ENCODE measurements at regions not wholly inside any gene's neighbourhood (a gene's known extent, or its start where the extent isn't known, plus 50 kb on each side); places are given as distances from the start of the nearest gene placed in this dataset.
"Not testable (repeated sequence)": the region's sequence is repeated elsewhere in the genome, so short reads cannot be mapped to it uniquely, and the experiment has no call there.

DNA sequence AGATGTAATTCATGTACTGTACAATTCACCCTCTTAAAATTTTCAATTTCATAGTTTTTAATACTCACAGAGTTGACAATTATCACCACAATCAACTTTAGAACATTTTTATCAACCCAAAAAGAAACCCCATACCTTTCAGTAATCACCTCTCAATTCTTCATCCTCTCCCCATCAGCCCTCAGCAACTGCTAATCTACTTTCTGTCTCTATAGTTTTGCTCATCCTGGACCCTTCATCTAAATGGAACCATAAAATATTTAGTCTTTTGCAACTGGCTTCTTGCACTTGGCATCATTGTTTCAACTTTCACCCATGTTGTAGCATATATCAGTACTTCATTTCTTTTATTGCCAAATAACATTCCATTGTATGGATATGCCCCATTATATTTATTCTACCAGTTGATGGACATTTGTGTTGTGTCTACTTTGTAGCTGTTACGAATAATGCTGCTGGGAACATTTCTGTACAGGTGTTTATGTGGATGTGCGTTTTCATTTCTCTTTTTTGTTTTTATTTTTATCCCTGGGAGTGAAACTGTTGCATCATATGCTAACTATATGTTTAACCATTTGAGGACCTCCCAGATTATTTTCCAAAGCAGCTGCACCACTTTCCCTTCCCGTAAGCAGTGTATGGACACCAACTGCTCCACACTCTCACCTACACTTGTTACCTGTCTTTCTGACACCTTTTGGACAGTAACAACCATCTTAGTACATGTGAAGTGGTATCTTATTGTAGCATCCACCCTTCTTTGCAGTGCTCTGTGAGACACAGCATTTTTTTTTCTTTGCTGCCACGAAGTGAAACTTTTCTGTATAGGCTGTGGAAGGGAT, 65.4 kb upstream of the APBB1IP start:
- no peak overlapping the region for H3K27ac Mint-ChIP-seq
- no peak for DNase-seq (ENCODE audit: low spot score, unreplicated experiment)
- no peaks in the 10 kb centered on the region for H3K4me1 Mint-ChIP-seq (ENCODE audit: low read depth)
- peaks cover 6% of the 10 kb centered on the region for H3K9me3 Mint-ChIP-seq (ENCODE audit: low read depth)
- no peaks in the 10 kb centered on the region for H3K36me3 Mint-ChIP-seq (ENCODE audit: insufficient read depth)
- H3K27me3 Mint-ChIP-seq, result peaks cover 3% of the 10 kb centered on the region
- no peak overlapping the region for H3K4me3 Mint-ChIP-seq (ENCODE audit: low read depth)
- TF ChIP-seq, protein P1, sequence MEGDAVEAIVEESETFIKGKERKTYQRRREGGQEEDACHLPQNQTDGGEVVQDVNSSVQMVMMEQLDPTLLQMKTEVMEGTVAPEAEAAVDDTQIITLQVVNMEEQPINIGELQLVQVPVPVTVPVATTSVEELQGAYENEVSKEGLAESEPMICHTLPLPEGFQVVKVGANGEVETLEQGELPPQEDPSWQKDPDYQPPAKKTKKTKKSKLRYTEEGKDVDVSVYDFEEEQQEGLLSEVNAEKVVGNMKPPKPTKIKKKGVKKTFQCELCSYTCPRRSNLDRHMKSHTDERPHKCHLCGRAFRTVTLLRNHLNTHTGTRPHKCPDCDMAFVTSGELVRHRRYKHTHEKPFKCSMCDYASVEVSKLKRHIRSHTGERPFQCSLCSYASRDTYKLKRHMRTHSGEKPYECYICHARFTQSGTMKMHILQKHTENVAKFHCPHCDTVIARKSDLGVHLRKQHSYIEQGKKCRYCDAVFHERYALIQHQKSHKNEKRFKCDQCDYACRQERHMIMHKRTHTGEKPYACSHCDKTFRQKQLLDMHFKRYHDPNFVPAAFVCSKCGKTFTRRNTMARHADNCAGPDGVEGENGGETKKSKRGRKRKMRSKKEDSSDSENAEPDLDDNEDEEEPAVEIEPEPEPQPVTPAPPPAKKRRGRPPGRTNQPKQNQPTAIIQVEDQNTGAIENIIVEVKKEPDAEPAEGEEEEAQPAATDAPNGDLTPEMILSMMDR (IDR thresholded peaks at IDR 0.05; ENCODE audit: unreplicated experiment), result no peak

DNA sequence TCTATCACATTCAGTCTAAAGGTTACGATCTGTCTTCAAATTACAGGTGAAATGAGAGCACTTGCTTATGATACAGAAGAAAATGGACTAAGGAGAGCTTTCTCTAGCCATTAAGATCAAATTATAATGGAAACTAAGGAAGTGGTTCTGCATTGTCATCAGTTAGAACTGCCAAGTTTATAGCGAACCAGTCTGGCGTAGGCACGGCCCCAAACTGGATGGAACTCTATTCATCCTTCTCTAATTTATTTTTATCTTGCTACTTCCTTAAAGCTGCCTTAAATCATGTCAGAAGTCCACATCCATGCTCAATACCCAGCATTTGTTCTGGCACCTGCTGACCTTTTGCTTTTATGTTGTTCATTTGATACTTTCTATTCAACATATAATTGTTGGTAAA, 63.7 kb upstream of the APBB1IP start:
- TF ChIP-seq, protein P1 (IDR thresholded peaks at IDR 0.05; ENCODE audit: unreplicated experiment), result no peak
- Mint-ChIP-seq H3K9me3 (ENCODE audit: low read depth) (peaks cover 6% of the 10 kb centered on the region), H3K4me3 (ENCODE audit: low read depth) (no peak overlapping the region), H3K4me1 (ENCODE audit: low read depth) (no peaks in the 10 kb centered on the region), H3K27ac (no peak overlapping the region), H3K27me3 (peaks cover 3% of the 10 kb centered on the region), H3K36me3 (ENCODE audit: insufficient read depth) (no peaks in the 10 kb centered on the region)
- DNase-seq (ENCODE audit: low spot score, unreplicated experiment), result no peak

DNA sequence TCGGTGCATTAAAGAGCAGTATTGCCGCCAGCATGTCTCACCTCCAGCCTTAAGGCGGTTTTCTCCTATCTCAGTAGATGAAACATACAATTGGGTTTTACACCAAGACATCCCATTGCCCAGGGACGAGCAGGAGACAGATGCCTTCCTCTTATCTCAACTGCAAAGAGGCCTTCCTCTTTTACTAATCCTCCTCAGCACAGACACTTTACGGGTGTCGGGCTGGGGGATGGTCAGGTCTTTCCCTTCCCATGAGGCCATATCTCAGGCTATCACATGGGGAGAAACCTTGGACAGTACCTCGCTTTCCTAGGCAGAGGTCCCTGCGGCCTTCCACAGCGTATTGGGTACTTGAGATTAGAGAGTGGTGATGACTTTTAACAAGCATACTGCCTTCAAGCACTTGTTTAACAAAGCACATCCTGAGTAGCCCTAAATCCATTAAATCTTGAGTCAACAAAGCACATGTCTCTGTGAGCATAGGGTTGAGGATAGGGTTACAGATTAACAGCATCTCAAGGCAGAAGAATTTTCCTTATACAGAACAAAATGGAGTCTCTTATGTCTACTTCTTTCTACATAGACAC, 60.8 kb upstream of the APBB1IP start:
- not testable (repeated sequence) for H3K4me1 Mint-ChIP-seq (ENCODE audit: low read depth); H3K4me3 Mint-ChIP-seq (ENCODE audit: low read depth); DNase-seq (ENCODE audit: low spot score, unreplicated experiment); H3K27ac Mint-ChIP-seq; H3K9me3 Mint-ChIP-seq (ENCODE audit: low read depth); H3K36me3 Mint-ChIP-seq (ENCODE audit: insufficient read depth); H3K27me3 Mint-ChIP-seq

DNA sequence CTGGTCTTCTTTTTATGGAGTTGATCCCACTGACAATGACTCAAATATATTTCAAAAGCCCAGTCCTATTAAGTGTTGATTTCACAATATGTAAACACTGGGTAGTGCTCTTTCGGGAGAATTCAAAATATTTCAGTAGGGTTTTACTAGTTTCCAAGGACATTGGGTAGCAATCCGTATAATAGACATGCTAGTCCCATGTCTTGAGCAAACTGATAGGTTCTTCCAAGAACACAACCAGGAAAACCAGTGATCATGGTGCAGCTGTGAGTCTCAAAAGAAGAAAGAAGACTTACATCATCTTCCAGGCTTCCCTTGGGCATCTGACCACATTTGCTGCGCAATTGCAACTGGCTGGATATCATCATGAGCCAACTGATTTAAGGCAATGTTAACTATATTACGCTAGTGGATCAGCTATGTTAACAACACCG, 59.3 kb upstream of the APBB1IP start:
- Mint-ChIP-seq H3K4me3 (ENCODE audit: low read depth) (no peak overlapping the region), H3K36me3 (ENCODE audit: insufficient read depth) (no peaks in the 10 kb centered on the region), H3K27me3 (peaks cover 3% of the 10 kb centered on the region), H3K4me1 (ENCODE audit: low read depth) (no peaks in the 10 kb centered on the region), H3K9me3 (ENCODE audit: low read depth) (peaks cover 6% of the 10 kb centered on the region), H3K27ac (no peak overlapping the region)
- DNase-seq (ENCODE audit: low spot score, unreplicated experiment), result no peak
- TF ChIP-seq, protein P1 (IDR thresholded peaks at IDR 0.05; ENCODE audit: unreplicated experiment), result no peak

DNA sequence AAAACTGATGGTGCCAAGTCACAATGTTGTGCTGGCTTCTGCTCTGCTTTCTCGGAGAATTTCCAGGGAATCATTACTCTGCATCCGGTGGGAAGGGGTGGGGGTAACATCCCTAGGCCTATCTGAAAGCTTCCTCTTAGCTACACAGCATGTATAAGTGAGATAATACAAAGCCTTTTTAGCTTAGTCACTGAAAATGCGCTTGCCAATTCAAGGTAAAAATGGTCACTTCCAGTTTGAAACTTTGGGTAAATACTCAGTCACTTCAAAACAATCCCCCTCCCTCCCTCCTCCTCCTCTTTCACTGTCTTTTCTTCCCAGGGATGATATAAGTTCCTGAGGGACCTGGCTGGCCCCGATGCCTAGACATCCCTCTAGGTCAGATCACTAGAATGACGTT, 57.3 kb upstream of the APBB1IP start:
- H3K27me3 Mint-ChIP-seq, result peaks cover 3% of the 10 kb centered on the region
- H3K4me3 Mint-ChIP-seq (ENCODE audit: low read depth), result no peak overlapping the region
- peaks cover 1% of the 10 kb centered on the region for H3K4me1 Mint-ChIP-seq (ENCODE audit: low read depth)
- H3K9me3 Mint-ChIP-seq (ENCODE audit: low read depth), result peaks cover 6% of the 10 kb centered on the region
- no peaks in the 10 kb centered on the region for H3K36me3 Mint-ChIP-seq (ENCODE audit: insufficient read depth)
- no peak overlapping the region for H3K27ac Mint-ChIP-seq
- TF ChIP-seq, protein P1 (IDR thresholded peaks at IDR 0.05; ENCODE audit: unreplicated experiment), result no peak
- DNase-seq (ENCODE audit: low spot score, unreplicated experiment), result no peak
